Endothelial cell of umbilical vein (primary cell): ENCODE measurements at regions not wholly inside any gene's neighbourhood (a gene's known extent, or its start where the extent isn't known, plus 50 kb on each side); places are given as distances from the start of the nearest gene placed in this dataset.

Experiments
- BruUV-seq: library from RNA; stranded (reverse); fragments of 400-500 nt; replicated peaks from 2 replicates; lab custom pipeline; 2021; lab: Mats Ljungman, UMichigan
- CTCF ChIA-PET: fragments of 300-600, 350-600 bp; sonication (Branson Sonifier 250); formaldehyde crosslinking; loops from one replicate; lab custom pipeline; 2021; ENCODE audit warnings: antibody characterized with exemption, inconsistent platforms; lab: Charles Lee
- POLR2A ChIA-PET: fragments of 300-600, 350-600 bp; sonication (Branson Sonifier 250); formaldehyde crosslinking; loops from one replicate; lab custom pipeline; 2021; ENCODE audit warnings: antibody characterized with exemption, inconsistent platforms; lab: Charles Lee
- DNase-seq: peaks from one replicate; pipeline ENCODE4 v3.0.0-alpha.2; 2011; ENCODE audit warnings: low read depth, low spot score
- FAIRE-seq: peaks from 2 replicates; lab custom pipeline; 2011; peaks lifted over from hg19 to GRCh38; lab: Jason Lieb, UNC
- H2AFZ ChIP-seq: 2 replicates; pipeline ENCODE4 v1.6.0; 2012; ENCODE audit warnings: low read depth, low read length, control low read depth, inconsistent platforms
- H3K27ac ChIP-seq: 2 replicates; pipeline ENCODE4 v1.5.1; 2011; ENCODE audit warnings: low read depth, mild to moderate bottlenecking, control low read depth, low read length, moderate library complexity; ENCODE audit not compliant: insufficient read depth
- H3K27me3 ChIP-seq, 2 experiments: 2 replicates each; pipeline versions ENCODE4 v1.6.0 to v1.6.1; 2011; ENCODE audit warnings: low read length in 2 of 2, mixed read lengths in 1 of 2; ENCODE audit not compliant: control insufficient read depth in 2 of 2, insufficient read depth in 2 of 2
- H3K36me3 ChIP-seq, 2 experiments: 2 replicates in 1 of 2; 3 replicates in 1 of 2; pipeline ENCODE4 v1.5.1; 2011; ENCODE audit warnings: low read length in 2 of 2, mild to moderate bottlenecking in 1 of 2, moderate library complexity in 1 of 2; ENCODE audit not compliant: control insufficient read depth in 2 of 2, insufficient read depth in 2 of 2; ENCODE audit errors: extremely low read depth in 1 of 2
- H3K4me1 ChIP-seq: 3 replicates; pipeline ENCODE4 v1.5.1; 2011; ENCODE audit warnings: mild to moderate bottlenecking, low read length; ENCODE audit not compliant: control insufficient read depth, insufficient read depth; ENCODE audit errors: extremely low read depth
- H3K4me2 ChIP-seq: 2 replicates; pipeline ENCODE4 v1.6.1; 2011; ENCODE audit warnings: low read length, control low read depth, mixed read lengths; ENCODE audit not compliant: insufficient read depth
- H3K4me3 ChIP-seq, 3 experiments: fragments of 200-600 bp in 1 of 3; sonication (generic), shearing (Covaris generic) in 1 of 3; replicated peaks in 1 of 3; 2 replicates each; pipeline ENCODE4 v1.5.1; 2011 to 2016; ENCODE audit warnings: control low read depth in 3 of 3, low read length in 3 of 3, mild to moderate bottlenecking in 2 of 3, inconsistent platforms in 1 of 3, low read depth in 1 of 3, moderate library complexity in 1 of 3; ENCODE audit not compliant: insufficient read depth in 1 of 3
- H3K79me2 ChIP-seq: 2 replicates; pipeline ENCODE4 v1.6.0; 2012; ENCODE audit warnings: low read length, inconsistent platforms; ENCODE audit not compliant: control insufficient read depth, insufficient read depth
- H3K9ac ChIP-seq: replicated peaks from 2 replicates; pipeline ENCODE3; 2011; ENCODE audit warnings: low read length, control low read depth; ENCODE audit not compliant: insufficient read depth; ENCODE audit errors: extremely low read depth
- H3K9me1 ChIP-seq: replicated peaks from 3 replicates; pipeline ENCODE4 v1.6.0; 2011; ENCODE audit warnings: mild to moderate bottlenecking, low read length; ENCODE audit not compliant: control insufficient read depth, insufficient read depth; ENCODE audit errors: extremely low read depth
- H3K9me3 ChIP-seq: replicated peaks from 2 replicates; pipeline ENCODE4 v1.5.1; 2012; ENCODE audit warnings: low read length, inconsistent platforms; ENCODE audit not compliant: control insufficient read depth, insufficient read depth
- H4K20me1 ChIP-seq: replicated peaks from 2 replicates; pipeline ENCODE3; 2011; ENCODE audit warnings: mild to moderate bottlenecking, low read length; ENCODE audit not compliant: control insufficient read depth, insufficient read depth; ENCODE audit errors: extremely low read depth
- CTCF ChIP-seq, 2 donors: IDR thresholded peaks; 1 replicate in 1 of 2; 2 replicates in 1 of 2; pipeline ENCODE4 v1.5.1; 2011; ENCODE audit warnings: low read length in 2 of 2, mild to moderate bottlenecking in 2 of 2, moderate library complexity in 2 of 2, control low read depth in 1 of 2, inconsistent platforms in 1 of 2, low read depth in 1 of 2; ENCODE audit not compliant: insufficient read depth in 1 of 2; ENCODE audit errors: extremely low read depth in 1 of 2
- EZH2 ChIP-seq: IDR thresholded peaks from 2 replicates; pipeline ENCODE4 v1.6.1; 2012; ENCODE audit warnings: borderline replicate concordance, low read depth, mild to moderate bottlenecking, moderate library complexity, low read length, inconsistent platforms; ENCODE audit not compliant: severe bottlenecking
- FOS ChIP-seq: IDR thresholded peaks from 2 replicates; pipeline ENCODE4 v1.6.1; 2011; ENCODE audit warnings: mild to moderate bottlenecking, low read length, moderate library complexity, borderline replicate concordance; ENCODE audit not compliant: insufficient read depth
- GATA2 ChIP-seq: IDR thresholded peaks from 2 replicates; pipeline ENCODE4 v1.7.0; 2011; ENCODE audit warnings: low read depth, mild to moderate bottlenecking, moderate library complexity, mixed read lengths, low read length; ENCODE audit not compliant: insufficient read length, insufficient read depth
- JUN ChIP-seq: IDR thresholded peaks from 2 replicates; pipeline ENCODE4 v1.6.1; 2011; ENCODE audit warnings: borderline replicate concordance, low read depth; ENCODE audit not compliant: insufficient read length, insufficient read depth
- MAX ChIP-seq: IDR thresholded peaks from 2 replicates; pipeline ENCODE4 v1.6.1; 2011; ENCODE audit not compliant: insufficient read depth, insufficient read length
- MYC ChIP-seq: IDR thresholded peaks from one replicate; pipeline ENCODE4 v1.6.1; 2011; ENCODE audit warnings: mild to moderate bottlenecking, low read depth, low read length
- POLR2A ChIP-seq: IDR thresholded peaks from 2 replicates; pipeline ENCODE4 v1.6.1; 2012; ENCODE audit warnings: low read depth, mild to moderate bottlenecking, control low read depth, low read length
- POLR2AphosphoS5 ChIP-seq: IDR thresholded peaks from 2 replicates; pipeline ENCODE4 v1.6.1; 2012; ENCODE audit warnings: low read depth, mild to moderate bottlenecking, control low read depth, low read length, moderate library complexity; ENCODE audit not compliant: insufficient read depth
- dilution Hi-C: fragments of 300-500 bp; cut with MboI; formaldehyde crosslinking; loops from one replicate; pipeline ENCODE4 v1.15.0; 2019; ENCODE audit warnings: low sequenced_read_pairs; ENCODE audit not compliant: extremely low pct_ligation_motif_present
- intact Hi-C: fragments of 100-400 bp; cut with micrococcal nuclease; formaldehyde crosslinking; loops from one replicate; pipeline ENCODE4 v1.10.0; 2022

- FAIRE-seq (no peak), DNase-seq (no peak)
- Histone ChIP-seq H3K4me3 (no peak overlapping the region), H2AFZ (no peak overlapping the region), H4K20me1 (no peaks in the 10 kb centered on the region), H3K79me2 (no peaks in the 10 kb centered on the region), H3K4me2 (no peak overlapping the region), H3K27me3 (peaks cover 2 to 3% of the 10 kb centered on the region in 2 experiments), H3K9me3 (no peaks in the 10 kb centered on the region), H3K9me1 (no peaks in the 10 kb centered on the region), H3K27ac (no peak overlapping the region), H3K9ac (no peak overlapping the region), H3K4me1 (no peaks in the 10 kb centered on the region), H3K36me3 (no peaks in the 10 kb centered on the region)
- ChIA-PET CTCF (interaction anchor here (1.1 to 1.5 kb wide), 2 partner anchors 30 to 32 kb away, joined by 3 to 4 read pairs; no protein-coding TSS in a partner anchor), POLR2A (no interaction called here)
- dilution Hi-C loops (no loop called here), intact Hi-C loops (no loop called here)
- TF ChIP-seq GATA2 (no peak), CTCF (IDR thresholded peaks at IDR 0.05; ENCODE audit: extremely low read depth in 1 of 2, insufficient read depth in 1 of 2, low read depth in 1 of 2, low read length in 2 of 2) (no peak), FOS (no peak), POLR2AphosphoS5 (no peak), EZH2 (no peak), MYC (no peak), MAX (no peak), JUN (no peak), POLR2A (no peak)
- no TSS peak for BruUV-seq
These were observed 136.8 kb upstream of the EEA1 start for GRCh38 chr12:93065896-93066295.
